ENCODE measurements at regions not wholly inside any gene's neighbourhood (a gene's known extent, or its start where the extent isn't known, plus 50 kb on each side); places are given as distances from the start of the nearest gene placed in this dataset.
"Not testable (repeated sequence)": the region's sequence is repeated elsewhere in the genome, so short reads cannot be mapped to it uniquely, and the experiment has no call there.

DNA sequence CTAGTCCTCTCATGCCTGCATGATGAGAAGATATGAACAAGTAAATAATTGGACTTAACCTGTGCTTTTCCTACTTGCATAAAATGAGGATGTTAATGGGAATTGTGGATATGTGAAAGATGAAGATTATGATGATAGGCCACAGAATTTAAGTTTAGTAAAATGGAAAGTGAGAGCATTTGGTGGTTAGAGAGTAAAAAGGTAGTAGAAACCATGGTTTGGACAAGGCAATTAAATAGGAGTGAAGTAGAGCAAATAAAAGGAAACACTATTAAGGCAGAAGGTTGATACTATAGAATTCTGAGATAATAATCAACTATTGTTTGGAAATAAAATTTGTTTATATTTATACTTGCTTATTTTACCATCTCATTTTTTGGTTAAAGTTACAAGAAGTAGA, 1162.5 kb downstream of the MRPL39 start:
- FAIRE-seq (no peak), DNase-seq (ENCODE audit: insufficient read length, low spot score) (no peak)
- TF ChIP-seq TAF1 (IDR thresholded peaks at IDR 0.05; ENCODE audit: low read depth, low read length) (no peak), PAX5 (IDR thresholded peaks at IDR 0.05; ENCODE audit: insufficient read depth, low read length, severe bottlenecking) (no peak), POU2F2 (IDR thresholded peaks at IDR 0.05; ENCODE audit: low read depth, low read length) (no peak), POLR2AphosphoS5 (IDR thresholded peaks at IDR 0.05; ENCODE audit: low read depth, low read length) (no peak), POLR2A (IDR thresholded peaks at IDR 0.05; ENCODE audit: low read depth, low read length) (no peak), SPI1 (IDR thresholded peaks at IDR 0.05; ENCODE audit: low read depth, low read length) (no peak)

DNA sequence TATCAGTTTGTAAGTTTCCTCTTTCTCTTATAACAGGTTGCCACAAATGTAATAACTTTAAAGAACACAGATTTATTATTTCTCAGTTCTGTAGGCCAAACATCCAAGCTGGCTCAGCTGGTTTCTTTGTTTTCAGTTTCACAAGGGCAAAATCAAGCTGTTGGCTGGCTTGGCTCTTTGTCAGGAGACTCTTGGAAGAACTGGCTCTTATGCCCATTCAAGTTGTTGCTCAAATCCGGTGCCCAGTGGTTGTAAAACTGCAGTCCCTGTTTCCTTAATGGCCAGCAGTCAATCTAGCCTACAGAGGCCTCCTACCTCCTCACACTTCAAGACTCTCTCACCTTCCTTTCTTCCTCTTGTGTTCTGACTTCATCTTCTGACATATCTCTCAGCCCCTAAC, 1171.0 kb downstream of the MRPL39 start:
- TF ChIP-seq SPI1 (IDR thresholded peaks at IDR 0.05; ENCODE audit: low read depth, low read length) (no peak), TAF1 (IDR thresholded peaks at IDR 0.05; ENCODE audit: low read depth, low read length) (no peak), POLR2A (IDR thresholded peaks at IDR 0.05; ENCODE audit: low read depth, low read length) (no peak), POLR2AphosphoS5 (IDR thresholded peaks at IDR 0.05; ENCODE audit: low read depth, low read length) (no peak), PAX5 (IDR thresholded peaks at IDR 0.05; ENCODE audit: insufficient read depth, low read length, severe bottlenecking) (no peak), POU2F2 (IDR thresholded peaks at IDR 0.05; ENCODE audit: low read depth, low read length) (no peak)
- DNase-seq (ENCODE audit: insufficient read length, low spot score), result no peak
- FAIRE-seq, result no peak

DNA sequence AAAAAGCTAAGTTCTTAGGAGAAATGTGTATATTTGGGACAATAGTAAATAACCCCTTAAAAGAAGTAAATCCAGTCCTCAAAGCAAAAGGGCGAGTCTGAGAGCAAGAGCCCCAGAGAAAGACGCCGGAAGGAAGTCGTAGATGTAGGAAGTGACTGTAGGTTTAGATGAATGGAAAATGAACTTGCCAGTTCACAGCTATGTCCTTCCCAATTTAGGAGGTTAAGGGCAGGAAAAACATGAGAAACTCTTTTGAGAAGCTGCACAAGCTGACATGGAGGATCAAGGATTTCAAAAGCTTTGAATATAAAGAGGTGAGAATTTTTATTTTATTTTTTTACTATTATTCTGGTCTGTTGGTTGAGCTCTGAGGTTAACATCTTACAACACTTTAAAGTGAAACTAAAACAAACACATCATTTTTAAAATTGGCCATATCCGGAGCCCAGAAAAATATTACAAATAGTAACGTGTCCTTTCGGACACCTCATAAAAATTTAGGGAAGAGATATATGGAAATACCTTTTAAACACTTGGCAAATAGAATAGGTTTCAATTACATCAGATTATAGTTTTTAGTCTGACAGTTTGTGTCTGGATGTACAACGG, 1178.6 kb downstream of the MRPL39 start:
- FAIRE-seq, result no peak
- DNase-seq (ENCODE audit: insufficient read length, low spot score), result no peak
- peak; percentile 65; the same call in 1 of the 2 replicates for TF ChIP-seq POLR2A (IDR thresholded peaks at IDR 0.05; ENCODE audit: low read depth, low read length)
- no peak for TF ChIP-seq PAX5 (IDR thresholded peaks at IDR 0.05; ENCODE audit: insufficient read depth, low read length, severe bottlenecking)
- TF ChIP-seq TAF1 (IDR thresholded peaks at IDR 0.05; ENCODE audit: low read depth, low read length), result no peak
- TF ChIP-seq SPI1 (IDR thresholded peaks at IDR 0.05; ENCODE audit: low read depth, low read length), result peak; percentile 58
- no peak for TF ChIP-seq POU2F2 (IDR thresholded peaks at IDR 0.05; ENCODE audit: low read depth, low read length)
- TF ChIP-seq POLR2AphosphoS5 (IDR thresholded peaks at IDR 0.05; ENCODE audit: low read depth, low read length), result peak; percentile 37; the same call in 1 of the 2 replicates

DNA sequence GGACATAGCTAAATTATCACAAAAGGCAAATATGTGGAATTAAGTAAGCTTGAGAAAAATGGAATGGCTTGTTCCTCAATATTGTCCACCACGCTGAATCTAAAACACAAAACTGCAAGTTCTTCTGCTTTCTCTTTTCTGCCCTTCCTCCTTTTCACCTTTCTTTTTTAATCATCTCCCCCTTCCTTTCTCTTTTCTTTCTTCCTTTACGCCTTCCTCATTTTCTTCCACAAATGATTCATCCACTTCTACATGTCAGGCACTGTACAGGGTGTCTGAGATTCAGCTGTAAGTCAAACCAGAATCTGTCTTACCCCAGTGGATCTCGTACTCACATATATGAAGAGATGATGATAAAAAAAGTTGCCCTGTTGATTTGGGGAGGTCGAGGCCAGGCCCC, 1182.5 kb downstream of the MRPL39 start:
- DNase-seq (ENCODE audit: insufficient read length, low spot score) (no peak), FAIRE-seq (peak; percentile 60)
- TF ChIP-seq POLR2AphosphoS5 (IDR thresholded peaks at IDR 0.05; ENCODE audit: low read depth, low read length) (no peak), SPI1 (IDR thresholded peaks at IDR 0.05; ENCODE audit: low read depth, low read length) (peak; percentile 73)

DNA sequence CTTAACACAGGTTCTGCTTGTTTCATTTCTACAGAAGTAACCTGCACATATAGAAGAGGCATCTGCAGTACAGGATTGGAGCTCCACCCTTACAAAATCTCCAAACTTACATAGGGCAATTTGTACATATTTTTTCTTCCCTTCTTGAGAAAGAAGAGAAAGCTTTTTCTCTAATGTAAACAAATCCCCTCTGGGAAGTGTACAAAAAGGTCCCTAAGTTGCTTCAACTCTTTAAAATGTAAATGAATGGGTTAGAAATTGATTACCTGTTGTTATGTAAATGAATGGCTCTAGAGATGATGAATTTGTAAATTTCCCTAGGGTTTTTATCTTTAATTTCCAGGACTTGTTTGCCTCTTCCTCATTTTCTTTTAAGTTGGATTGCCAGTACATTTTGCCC, 1183.7 kb downstream of the MRPL39 start:
- TF ChIP-seq POLR2AphosphoS5 (IDR thresholded peaks at IDR 0.05; ENCODE audit: low read depth, low read length), result no peak
- no peak for TF ChIP-seq TAF1 (IDR thresholded peaks at IDR 0.05; ENCODE audit: low read depth, low read length)
- no peak for TF ChIP-seq PAX5 (IDR thresholded peaks at IDR 0.05; ENCODE audit: insufficient read depth, low read length, severe bottlenecking)
- no peak for TF ChIP-seq POLR2A (IDR thresholded peaks at IDR 0.05; ENCODE audit: low read depth, low read length)
- no peak for TF ChIP-seq POU2F2 (IDR thresholded peaks at IDR 0.05; ENCODE audit: low read depth, low read length)
- no peak for TF ChIP-seq SPI1 (IDR thresholded peaks at IDR 0.05; ENCODE audit: low read depth, low read length)
- FAIRE-seq (no peak), DNase-seq (ENCODE audit: insufficient read length, low spot score) (no peak)

DNA sequence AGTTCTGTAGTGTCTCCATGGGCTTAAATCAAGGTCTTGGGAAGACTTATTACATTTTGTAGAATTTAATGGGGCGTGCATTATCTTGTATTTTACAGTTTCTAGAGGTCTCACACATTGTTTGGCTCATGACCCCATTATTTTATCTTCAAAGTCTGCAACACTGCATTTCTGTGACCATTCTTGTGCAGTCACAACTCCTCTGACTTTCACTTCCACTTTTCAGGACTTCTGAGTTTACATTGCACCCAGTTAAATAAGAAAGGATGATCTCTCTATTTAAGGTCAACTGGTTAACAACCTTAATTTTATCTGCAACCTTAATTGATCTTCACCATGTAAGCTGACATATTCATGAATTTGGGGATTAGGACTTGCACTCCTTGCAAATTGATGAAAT, 1186.6 kb downstream of the MRPL39 start:
- DNase-seq (ENCODE audit: insufficient read length, low spot score) (no peak), FAIRE-seq (peak; percentile 47)
- TF ChIP-seq SPI1 (IDR thresholded peaks at IDR 0.05; ENCODE audit: low read depth, low read length), result peak; percentile 92
- no peak for TF ChIP-seq POLR2A (IDR thresholded peaks at IDR 0.05; ENCODE audit: low read depth, low read length)

DNA sequence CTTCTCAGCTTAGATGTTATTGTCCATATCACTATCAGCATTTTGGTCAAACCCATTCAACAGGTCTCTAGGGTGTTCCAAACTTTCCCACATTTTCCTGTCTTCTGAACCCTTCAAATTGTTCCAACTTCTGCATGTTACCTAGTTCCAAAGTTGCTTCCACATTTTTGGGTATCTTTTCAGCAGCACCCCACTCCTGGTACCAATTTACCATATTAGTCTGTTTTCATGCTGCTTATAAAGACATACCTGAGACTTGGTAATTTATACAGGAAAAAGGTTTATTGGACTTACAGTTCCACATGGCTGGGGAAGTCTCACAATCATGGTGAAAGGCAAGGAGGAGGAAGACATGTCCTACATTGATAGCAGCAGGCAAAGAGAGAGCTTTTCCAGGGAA, 1187.6 kb downstream of the MRPL39 start:
- not testable (repeated sequence) for DNase-seq (ENCODE audit: insufficient read length, low spot score); FAIRE-seq

DNA sequence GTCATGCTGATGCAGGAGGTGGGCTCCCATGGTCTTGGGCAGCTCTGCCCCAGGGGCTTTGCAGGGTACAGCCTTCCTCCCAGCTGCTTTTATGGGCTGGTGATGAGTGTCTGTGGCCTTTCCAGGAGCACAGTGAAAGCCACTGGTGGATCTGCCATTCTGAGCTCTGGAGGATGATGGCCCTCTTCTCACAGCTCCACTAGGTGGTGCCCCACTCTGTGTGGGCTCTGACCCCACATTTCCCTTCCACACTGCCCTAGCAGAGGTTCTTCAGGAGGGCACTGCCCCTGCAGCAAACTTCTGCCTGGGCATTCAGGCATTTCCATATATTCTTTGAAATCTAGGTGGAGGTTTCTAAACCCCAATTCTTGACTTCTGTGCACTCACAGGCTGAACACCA, 1188.6 kb downstream of the MRPL39 start:
- no peak for FAIRE-seq
- TF ChIP-seq SPI1 (IDR thresholded peaks at IDR 0.05; ENCODE audit: low read depth, low read length) (no peak), POLR2A (IDR thresholded peaks at IDR 0.05; ENCODE audit: low read depth, low read length) (no peak), PAX5 (IDR thresholded peaks at IDR 0.05; ENCODE audit: insufficient read depth, low read length, severe bottlenecking) (no peak), POLR2AphosphoS5 (IDR thresholded peaks at IDR 0.05; ENCODE audit: low read depth, low read length) (no peak)

DNA sequence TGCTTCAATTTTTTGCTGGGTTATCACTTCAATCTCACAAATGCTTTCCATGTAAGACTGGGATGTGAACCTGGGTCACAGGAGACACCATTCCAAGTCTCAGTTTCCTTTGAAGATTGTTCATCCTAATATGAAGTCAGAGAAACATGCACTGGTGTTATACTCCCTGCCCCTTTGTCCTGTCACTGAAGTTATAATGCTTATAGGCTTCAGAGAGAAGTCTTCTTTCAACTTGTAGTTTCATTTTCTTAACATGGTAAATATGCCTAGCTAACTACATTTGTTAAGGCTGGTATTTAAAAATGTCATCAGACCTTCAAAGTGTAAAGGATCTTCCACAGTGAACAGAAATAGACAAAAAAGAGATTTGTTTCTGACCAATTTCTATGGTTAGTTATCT, 1195.9 kb downstream of the MRPL39 start:
- TF ChIP-seq PAX5 (IDR thresholded peaks at IDR 0.05; ENCODE audit: insufficient read depth, low read length, severe bottlenecking) (no peak), POLR2A (IDR thresholded peaks at IDR 0.05; ENCODE audit: low read depth, low read length) (no peak), SPI1 (IDR thresholded peaks at IDR 0.05; ENCODE audit: low read depth, low read length) (no peak), POLR2AphosphoS5 (IDR thresholded peaks at IDR 0.05; ENCODE audit: low read depth, low read length) (no peak), TAF1 (IDR thresholded peaks at IDR 0.05; ENCODE audit: low read depth, low read length) (no peak), POU2F2 (IDR thresholded peaks at IDR 0.05; ENCODE audit: low read depth, low read length) (no peak)
- FAIRE-seq (no peak), DNase-seq (ENCODE audit: insufficient read length, low spot score) (no peak)

More for the DNA sequence above, 1188.6 kb downstream of the MRPL39 start:
- DNase-seq (ENCODE audit: insufficient read length, low spot score), result no peak

DNA sequence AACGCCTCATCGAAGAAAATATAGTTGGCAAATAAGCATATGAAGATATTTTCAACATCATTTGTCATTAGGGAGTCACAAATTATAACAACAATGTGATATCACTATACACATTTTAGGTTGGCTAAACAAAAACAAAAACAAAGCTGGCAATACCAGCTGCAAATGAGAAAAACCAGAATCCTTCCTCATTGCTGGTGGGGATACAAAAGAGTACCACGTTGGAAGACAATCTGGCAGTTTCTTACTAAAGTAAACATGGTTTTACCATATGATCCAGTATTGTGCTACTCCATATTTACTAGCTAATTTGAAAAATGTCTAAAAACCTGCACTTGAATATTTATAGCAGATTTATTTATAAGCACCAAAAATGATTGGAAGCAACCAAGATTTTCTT, 1204.1 kb downstream of the MRPL39 start:
- no peak for FAIRE-seq
- DNase-seq (ENCODE audit: insufficient read length, low spot score), result no peak
- TF ChIP-seq POLR2AphosphoS5 (IDR thresholded peaks at IDR 0.05; ENCODE audit: low read depth, low read length) (no peak), POU2F2 (IDR thresholded peaks at IDR 0.05; ENCODE audit: low read depth, low read length) (no peak), SPI1 (IDR thresholded peaks at IDR 0.05; ENCODE audit: low read depth, low read length) (no peak), PAX5 (IDR thresholded peaks at IDR 0.05; ENCODE audit: insufficient read depth, low read length, severe bottlenecking) (no peak), TAF1 (IDR thresholded peaks at IDR 0.05; ENCODE audit: low read depth, low read length) (no peak), POLR2A (IDR thresholded peaks at IDR 0.05; ENCODE audit: low read depth, low read length) (no peak)
